Right lung (tissue), 2 donors: ENCODE measurements at regions not wholly inside any gene's neighbourhood (a gene's known extent, or its start where the extent isn't known, plus 50 kb on each side); places are given as distances from the start of the nearest gene placed in this dataset.
A peak's percentile ranks its signal among the peaks of the same experiment; 100 is the strongest.

Source experiments
- DNase-seq, 2 donors: peaks; one replicate each; pipeline ENCODE4 v3.0.0-alpha.2; 2013

- no peak for DNase-seq
Measured at GRCh38 chr6:8218861-8219260, 116.5 kb upstream of the EEF1E1 start.

GRCh38 chr6:8215631-8216030, 113.3 kb upstream of the EEF1E1 start:
- DNase-seq, result no peak

DNA sequence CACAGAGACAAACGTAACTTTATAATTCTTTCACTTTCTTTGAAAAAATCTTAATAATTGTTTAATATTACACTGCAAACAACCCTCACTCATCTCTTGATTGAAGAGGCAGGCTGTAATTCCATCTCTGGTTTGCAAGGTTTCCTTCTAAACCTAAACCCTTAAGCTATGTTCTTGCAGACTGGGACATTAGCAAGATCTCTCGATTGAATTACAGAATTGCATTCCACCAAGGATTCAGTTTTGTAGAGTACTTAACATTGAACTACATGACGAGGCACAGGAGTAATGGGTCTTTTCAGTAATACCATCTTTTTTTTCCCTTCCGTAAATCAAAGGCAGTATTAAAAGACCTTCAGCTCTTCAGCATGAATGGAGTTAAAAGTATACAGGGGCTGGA, 111.6 kb upstream of the EEF1E1 start:
- DNase-seq, result no peak

- DNase-seq, result no peak
Measured at GRCh38 chr6:8212720-8213434, 110.5 kb upstream of the EEF1E1 start.

DNA sequence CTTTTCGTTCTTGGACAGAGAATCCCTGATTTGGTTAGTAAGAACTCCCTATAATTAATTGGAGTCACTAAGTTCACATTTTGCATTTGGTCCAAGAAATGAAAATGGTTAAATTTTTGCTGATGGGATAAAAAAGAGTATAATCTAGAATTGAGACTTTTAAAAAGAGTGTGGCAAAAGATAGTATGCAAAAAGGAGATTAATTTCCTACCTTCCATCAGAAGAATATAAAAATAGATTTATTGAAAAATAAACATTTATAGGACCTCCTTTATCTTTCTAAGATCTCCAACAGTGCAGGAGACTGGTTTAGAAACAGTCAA, 105.5 kb upstream of the EEF1E1 start:
- no peak for DNase-seq

DNA sequence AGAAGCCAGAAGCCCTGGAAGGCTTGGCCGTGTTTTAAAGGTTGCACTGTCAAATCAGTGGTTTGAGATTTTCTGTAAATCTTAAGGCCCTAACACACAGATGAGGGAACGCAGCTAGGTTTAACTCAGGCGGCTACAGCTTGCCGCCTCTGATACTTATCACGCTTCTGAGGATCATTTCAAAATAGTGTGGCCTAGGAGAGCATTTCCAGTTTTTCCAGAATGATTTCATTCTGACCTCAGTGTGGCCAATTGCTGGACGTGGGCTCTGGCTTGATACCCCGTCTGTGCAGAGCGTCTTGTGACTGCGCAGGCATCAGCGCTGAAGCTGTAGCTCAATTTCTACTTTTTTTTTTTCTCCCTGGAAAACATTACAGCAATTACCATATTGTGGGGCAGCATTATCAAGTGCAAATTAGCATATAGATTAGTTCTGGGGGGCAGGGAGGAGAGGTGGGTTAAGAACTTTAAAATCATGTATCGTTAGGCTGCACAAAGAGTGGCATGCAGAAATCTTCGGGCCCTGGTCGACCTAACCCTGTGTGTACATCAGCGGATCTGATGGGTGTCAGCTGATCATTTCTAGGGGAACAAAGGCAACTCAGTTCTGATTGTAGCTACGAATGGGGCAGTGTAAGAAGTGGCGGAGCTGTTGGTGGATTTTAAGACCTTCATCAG, 105.0 kb upstream of the EEF1E1 start:
- DNase-seq, result no peak

GRCh38 chr6:8203337-8203736, 101.0 kb upstream of the EEF1E1 start:
- DNase-seq, result no peak

GRCh38 chr6:8201679-8202078, 99.3 kb upstream of the EEF1E1 start:
- no peak for DNase-seq

- DNase-seq, result no peak
Measured at GRCh38 chr6:8200255-8200654, 97.9 kb upstream of the EEF1E1 start.

GRCh38 chr6:8195714-8196102, 93.4 kb upstream of the EEF1E1 start:
- DNase-seq, result no peak

GRCh38 chr6:8195040-8195713, 92.8 kb upstream of the EEF1E1 start:
- DNase-seq, result no peak

DNA sequence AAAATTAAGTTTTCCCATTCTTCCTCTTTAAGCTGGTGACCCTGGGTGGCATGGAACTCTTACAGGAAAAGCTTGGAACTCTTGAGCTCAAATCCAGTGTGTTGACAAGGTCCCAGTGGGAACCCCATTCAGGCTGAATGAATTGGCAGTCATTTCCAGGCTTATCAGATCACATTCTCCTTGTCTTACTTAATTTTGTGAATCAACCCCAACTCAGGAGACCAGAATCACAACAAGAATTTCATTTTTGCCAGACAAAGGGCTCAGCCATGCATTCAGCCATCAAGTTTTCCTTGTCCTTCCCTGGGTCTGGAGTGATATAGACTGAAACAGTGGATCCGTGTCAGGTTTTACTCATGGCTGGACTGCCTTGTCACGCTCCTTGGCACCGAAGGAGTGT, 92.1 kb upstream of the EEF1E1 start:
- no peak for DNase-seq

GRCh38 chr6:8193541-8193940, 91.2 kb upstream of the EEF1E1 start:
- no peak for DNase-seq

DNA sequence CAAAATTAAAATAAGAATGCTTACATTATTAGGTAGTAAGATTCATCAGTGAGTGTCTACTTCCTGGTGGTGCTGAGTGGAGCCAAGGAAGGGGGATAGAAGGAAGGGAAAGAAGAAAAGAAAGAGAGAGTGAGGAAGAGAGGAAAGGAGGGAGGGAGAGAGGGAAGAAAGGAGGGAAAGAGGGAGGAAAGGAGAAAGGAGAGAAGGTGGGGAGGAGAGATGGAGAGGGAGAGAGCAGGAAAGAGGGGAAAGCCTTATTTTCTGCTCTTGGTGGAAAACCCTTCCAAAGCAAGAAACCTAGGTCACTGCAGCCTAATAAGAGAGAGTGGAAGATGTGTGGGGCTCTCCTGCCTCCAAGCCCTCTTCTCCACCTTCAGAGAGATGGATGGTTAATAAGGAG, 90.2 kb upstream of the EEF1E1 start:
- DNase-seq, result no peak

GRCh38 chr6:8192067-8192466, 89.7 kb upstream of the EEF1E1 start:
- DNase-seq, result no peak

GRCh38 chr6:8191629-8192028, 89.3 kb upstream of the EEF1E1 start:
- DNase-seq, result no peak

GRCh38 chr6:8187209-8187608, 84.9 kb upstream of the EEF1E1 start:
- DNase-seq, result no peak

DNA sequence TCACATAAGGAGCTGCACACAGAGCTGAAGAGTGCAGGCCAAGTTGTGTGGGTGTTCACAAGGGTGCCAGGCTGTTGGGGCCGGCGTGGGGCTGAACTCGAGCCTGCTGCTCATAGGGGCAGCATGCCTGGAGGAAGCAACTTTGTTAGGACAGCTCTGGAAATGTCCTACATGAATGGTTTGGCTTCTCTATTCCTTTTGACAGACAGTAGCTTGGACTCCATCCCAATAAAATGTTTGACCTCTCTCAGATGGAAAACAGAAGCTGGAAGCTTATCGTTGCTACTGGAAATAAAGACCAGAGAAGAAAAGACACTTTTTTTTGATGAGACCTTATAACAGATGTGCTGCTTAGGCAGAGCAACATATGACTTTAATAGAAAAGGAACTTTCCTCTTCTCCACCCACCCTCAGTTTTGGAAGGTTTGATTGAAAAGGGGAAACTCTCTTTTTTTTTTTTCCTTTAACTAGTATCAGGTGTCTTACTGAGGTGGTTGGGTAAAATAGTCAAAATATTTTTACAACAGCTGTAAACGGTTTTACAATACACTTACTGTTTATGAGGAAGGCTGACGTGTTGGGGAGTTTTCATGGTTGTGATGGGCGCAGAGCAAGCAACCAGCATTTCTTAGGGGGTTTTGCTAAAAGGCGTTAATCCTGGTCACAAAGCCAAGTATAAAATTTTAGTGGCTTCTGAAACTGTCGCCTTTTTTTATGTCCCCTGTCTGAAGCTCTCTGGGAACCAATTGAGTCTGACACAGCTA, 80.7 kb upstream of the EEF1E1 start:
- DNase-seq, result no peak

DNA sequence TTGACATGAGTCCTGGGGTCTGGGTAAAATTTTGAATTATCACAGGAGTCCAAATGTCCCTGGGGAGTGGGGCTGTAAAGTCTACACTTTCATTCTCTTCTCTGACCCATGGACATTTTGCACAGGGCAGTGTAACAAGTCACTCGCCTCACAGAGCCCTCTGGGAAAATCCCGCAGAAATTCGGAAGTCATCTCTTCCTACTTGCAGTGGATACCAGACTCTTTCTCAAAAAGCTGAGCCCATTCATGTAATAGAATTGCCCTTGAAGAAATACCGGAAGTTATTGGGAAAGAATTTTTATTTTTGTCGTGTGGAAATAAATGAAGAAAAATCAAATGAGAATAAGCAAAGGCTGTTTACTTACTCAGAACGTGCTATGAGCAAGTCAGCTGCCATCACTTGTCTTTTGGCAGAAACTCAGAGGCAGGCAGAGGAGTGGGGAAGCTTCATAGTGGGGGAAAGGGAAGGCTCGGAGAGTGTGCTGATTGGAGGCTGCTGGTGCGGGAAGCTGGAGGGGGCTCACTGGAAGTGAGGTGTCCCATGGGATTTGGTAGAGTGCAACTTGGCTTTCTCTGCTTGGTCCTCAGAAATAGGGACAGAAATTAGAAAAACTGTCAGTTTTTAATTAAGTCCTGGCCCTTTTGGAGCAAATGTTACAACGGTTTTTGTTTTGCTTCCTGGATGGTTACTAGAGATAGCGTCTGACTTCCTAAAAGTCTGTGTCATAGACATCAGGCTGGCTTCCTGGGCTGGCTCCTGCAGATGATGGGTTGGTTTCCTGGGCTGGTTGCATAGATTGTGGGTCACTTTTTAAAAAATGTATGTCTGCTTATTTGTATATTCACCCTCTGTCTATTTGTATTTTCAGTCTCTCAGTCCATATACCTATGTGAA, 79.8 kb upstream of the EEF1E1 start:
- DNase-seq, result peak in 1 of 2 donors; percentile 10

DNA sequence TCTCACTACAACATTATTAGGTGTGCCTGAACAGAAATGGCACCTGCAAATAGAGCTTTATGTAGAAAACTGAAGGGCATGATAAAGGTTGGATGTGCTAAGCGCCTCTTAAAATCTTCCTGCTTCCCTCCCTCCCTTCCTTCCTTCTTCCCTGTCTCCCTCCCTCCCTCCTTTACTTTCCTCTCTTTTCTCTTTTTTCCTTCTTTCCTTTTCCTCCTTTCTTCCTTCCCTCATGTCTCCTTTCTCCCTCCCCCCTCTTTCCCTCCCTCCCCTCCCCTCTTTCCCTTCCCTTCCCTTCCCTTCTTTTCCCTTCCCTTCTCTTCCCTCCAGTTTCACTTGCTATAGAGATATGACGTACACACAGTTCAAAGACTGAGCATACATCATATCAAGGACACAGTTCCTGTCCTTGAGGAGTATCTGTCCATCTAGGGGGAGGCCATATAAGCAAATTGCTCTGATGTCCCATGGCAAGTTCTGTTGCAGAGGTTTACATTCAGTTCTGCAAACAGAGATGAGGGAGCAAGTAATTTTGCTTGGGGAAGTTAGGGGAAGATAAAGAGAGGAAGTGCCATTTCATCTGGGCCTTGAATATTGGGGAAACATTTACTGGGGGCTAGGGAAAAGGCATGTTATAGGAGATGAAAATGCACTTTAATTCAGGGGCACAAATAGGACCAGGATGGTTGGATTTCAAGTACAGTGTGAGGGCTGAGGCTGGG, 79.0 kb upstream of the EEF1E1 start:
- DNase-seq, result no peak
